ENCODE measurements at regions not wholly inside any gene's neighbourhood (a gene's known extent, or its start where the extent isn't known, plus 50 kb on each side); places are given as distances from the start of the nearest gene placed in this dataset.

DNA sequence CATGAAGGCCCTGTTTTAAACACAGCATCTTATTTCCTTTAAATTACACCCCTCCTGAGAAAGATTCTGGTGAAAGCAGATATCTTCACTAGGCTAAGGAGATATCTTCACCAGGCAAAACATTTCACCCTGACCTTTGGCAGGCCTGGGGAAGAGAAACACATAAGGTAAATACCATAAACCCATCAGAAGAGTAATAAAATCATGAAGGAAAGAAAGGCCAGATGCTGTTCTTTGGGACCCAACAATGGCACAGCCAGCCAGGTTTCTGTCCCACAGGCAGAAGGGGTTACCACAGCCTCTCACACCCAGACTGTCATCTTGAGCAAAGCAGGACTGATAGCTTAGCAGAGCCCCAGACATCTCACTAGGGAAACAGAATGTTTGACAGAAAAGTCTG lies 125.4 kb downstream of the CCDC34 start:
- TF ChIP-seq POLR2A (IDR thresholded peaks at IDR 0.05; ENCODE audit: low read depth, low read length) (no peak), POLR2AphosphoS5 (IDR thresholded peaks at IDR 0.05; ENCODE audit: low read depth, low read length) (no peak), TAF1 (IDR thresholded peaks at IDR 0.05; ENCODE audit: low read depth, low read length) (no peak), SPI1 (IDR thresholded peaks at IDR 0.05; ENCODE audit: low read depth, low read length) (no peak), PAX5 (IDR thresholded peaks at IDR 0.05; ENCODE audit: insufficient read depth, low read length, severe bottlenecking) (no peak), POU2F2 (IDR thresholded peaks at IDR 0.05; ENCODE audit: low read depth, low read length) (no peak)

All from GM12891 (cell line).